Head of caudate nucleus (tissue), 42 donors: ENCODE measurements at regions not wholly inside any gene's neighbourhood (a gene's known extent, or its start where the extent isn't known, plus 50 kb on each side); places are given as distances from the start of the nearest gene placed in this dataset.
"Not testable (repeated sequence)": the region's sequence is repeated elsewhere in the genome, so short reads cannot be mapped to it uniquely, and the experiment has no call there.

Source experiments
- DNase-seq, 42 donors: peaks; one replicate each; pipeline versions ENCODE4 v3.0.0 to v3.0.0-alpha.2; 2020 to 2021; ENCODE audit warnings: mixed read lengths in 7 of 42
- intact Hi-C: fragments of 100-400 bp; cut with DNase I; formaldehyde crosslinking; loops from one replicate; pipeline ENCODE4 v1.15.0; 2022

DNA sequence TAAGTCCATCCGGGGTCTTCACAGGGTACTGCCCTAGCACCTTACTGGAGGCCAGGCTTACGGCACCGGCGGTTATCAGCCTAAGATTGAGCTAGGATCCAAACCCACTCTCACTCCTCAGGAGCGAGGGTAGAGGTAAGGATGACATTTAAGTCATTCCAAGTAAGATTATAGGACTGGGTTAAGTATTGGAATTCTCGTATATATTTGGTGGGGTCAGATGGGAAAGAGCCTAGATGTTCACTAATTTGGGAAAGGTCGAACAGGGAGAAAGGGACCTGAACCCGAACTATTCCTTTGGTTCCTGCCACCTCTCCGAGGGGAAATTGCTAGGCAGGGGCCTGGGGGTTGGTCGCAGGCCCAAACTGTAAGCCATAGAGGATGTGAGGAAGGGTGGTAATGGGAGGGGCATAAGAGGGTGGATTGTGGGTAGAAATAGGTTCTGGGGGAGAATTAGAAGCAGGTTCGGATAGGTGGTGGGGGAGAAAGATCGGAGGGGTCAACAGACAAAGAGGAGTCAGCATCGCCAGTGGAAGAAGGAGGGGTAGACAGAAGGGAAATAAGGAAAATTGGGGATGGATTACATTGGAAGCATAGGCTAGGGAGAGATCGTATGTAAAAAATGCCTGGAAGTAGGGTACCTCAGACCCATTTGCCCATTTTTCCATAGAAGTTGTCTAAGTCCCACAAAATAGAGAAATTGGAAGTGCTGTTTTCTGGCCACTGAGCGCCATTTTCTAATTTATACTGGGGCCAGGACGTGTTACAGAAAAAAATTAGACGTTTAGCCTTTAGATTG is 747.1 kb upstream of the ADGRB3 start:
- no peak for DNase-seq
- intact Hi-C loops: no loop called here

DNA sequence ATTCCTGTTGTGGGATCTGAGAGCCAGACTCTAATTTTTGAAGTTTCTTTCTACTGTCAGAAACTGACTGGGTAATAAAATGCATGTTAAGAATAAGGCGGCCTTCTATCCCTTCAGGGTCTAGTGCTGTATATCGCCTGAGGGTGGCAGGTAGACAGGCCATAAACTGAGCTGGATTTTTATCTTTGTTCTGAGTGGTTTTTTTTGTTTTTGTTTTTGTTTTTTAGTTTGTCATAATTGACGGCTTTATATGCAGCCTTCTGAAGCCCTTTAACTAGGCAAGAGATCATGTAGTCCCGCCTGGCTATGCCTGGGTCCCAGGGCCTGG is 747.7 kb upstream of the ADGRB3 start:
- DNase-seq: no peak
- intact Hi-C loops: no loop called here

DNA sequence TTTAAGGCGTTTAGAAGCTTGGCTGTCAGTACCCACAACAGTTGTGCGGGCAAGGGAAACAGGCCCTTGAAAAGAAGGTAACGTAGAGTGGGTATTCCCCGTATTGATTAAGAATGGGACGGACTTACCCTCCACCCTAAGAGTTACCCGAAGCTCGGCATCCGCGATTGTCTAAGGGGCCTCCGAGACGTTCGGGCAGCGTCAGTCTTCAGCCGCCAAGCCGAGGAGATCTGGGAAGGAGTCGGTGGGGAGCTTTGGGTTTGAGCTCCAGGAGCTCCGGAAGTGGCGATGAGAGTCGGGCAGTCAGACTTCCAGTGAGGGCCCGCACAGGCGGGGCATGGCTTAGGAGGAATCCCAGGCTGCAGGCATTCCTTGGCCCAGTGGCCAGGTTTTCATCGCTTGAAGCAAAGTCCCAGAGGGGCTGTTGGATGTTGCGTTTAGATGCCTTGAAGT is 748.2 kb upstream of the ADGRB3 start:
- no peak for DNase-seq
- intact Hi-C loops: no loop called here

DNA sequence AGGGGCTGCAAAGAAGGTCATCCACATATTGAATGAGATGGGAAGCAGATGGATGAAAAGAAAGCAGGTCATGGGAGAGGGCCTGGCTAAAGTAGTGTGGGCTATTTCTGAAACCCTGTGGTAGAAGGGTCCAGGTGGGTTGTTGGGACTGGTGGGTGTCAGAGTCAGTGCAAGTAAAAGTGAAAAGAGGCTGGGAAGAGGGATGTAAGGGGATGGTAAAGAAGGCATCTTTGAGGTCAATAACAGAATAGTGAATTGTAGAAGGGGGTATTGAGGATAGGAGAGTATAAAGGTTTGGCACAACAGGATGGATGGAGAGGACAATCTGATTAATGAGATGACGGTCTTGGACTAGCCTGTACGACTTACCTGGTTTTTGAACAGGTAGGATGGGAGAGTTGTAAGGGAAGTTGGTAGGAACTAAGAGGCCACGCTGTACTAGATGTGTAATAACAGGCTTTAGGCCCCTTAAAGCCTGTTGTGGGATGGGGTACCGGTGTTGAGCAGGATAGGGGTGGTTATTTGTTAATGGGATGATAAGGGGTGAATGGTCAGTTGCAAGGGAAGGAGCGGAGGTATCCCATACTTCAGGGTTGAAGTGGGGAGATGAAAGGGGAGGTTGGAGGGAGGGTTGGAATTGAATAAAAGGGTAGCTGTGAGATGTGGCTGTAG is 748.9 kb upstream of the ADGRB3 start:
- intact Hi-C loops: no loop called here
- DNase-seq: no peak

DNA sequence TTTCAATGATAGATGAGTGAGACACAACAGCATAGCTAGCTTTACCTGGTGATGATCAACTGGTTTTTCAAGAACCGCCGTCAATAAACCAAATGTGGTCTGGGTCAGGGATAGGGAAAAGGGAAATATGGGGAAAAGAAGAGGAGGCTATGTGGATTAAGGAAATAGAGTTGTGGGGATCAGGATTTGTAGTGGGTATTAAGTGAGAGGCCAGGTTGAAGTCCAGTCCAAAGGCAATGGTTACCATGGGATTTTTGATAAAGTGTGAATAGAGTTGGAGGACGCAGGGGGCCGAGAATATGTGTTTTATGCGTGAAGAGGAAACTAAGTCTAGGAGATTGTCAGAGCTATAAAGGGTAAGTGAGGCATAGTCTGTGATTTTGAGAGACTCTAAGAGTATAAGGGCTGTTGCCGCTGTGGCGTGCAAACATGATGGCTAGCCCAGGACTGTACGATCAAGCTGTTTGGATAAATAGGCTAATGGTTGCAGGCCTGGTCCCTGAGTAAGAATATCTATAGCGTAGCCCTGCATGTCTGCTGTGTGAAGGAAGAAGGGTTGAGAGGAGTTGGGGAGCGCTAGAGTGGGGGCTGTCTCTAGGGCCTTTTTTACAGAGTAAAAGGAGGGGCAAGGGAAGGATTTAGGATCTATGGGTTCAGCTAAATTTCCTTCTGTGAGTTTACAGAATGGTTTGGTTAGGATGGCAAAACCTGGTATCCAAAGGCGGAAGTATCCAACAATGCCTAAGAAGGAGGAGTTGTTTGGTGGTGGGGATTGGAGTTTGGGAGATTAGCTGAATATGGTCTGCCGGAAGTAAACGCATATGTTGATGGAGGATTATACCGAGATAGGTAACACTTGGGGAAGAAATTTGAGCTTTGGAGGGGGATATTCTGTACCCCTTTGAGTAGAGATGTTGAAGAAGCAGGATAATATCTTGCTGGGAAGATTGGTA is 749.7 kb upstream of the ADGRB3 start:
- DNase-seq: no peak
- intact Hi-C loops: no loop called here

- DNase-seq: no peak
- intact Hi-C loops: no loop called here
Observed at GRCh38 chr6:67884442-67884841, 750.6 kb upstream of the ADGRB3 start.

DNA sequence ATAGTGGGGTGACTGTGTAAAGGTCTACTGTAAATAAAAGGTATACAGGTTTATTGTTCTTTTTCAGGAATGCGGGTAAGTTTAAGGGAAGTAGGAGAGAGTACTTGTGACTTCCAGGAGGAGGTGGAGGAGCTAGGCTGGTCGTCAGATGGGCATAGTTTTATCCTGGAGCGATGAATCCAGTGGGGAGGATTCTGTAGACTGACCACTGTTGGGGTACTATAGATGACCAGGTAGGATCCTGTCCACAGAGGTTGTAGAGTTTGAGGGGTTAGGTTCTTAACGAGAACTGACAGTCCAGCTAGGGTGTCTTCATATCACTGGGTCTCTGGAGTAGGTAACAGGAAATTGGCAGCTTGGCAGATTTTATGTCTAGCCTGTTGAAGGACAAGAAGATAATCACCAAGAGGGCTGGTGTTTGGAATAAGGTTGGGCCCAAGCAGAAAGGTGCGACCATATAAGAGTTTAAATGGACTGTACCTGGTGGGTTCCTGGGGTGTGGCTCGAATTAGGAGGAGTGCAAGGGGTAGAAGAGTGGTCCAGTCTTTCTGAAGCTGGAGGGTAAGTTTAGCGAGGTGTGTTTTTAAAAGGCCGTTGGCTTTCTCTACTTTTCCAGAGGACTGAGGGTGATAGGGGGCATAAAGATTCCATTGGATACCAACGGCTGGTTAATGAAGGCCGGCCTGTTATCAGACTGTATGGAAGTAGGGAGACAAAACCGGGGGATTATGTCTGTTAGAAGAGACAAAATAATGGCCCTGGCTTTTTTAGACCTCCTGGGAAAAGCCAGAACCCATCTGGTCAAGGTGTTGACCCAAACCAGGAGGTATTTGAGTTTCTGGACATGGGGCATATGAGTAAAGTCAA is 751.3 kb upstream of the ADGRB3 start:
- no peak for DNase-seq
- intact Hi-C loops: no loop called here

GRCh38 chr6:67882436-67883311 is 752.4 kb upstream of the ADGRB3 start:
- intact Hi-C loops: no loop called here

GRCh38 chr6:67881706-67882065 is 753.4 kb upstream of the ADGRB3 start:
- intact Hi-C loops: no loop called here
- no peak for DNase-seq

More at GRCh38 chr6:67882436-67883311, 752.4 kb upstream of the ADGRB3 start:
- no peak for DNase-seq

- intact Hi-C loops: no loop called here
- no peak for DNase-seq
Observed at GRCh38 chr6:67880939-67881705, 754.0 kb upstream of the ADGRB3 start.

- DNase-seq: not testable (repeated sequence)
Observed at GRCh38 chr6:67880343-67880742, 754.7 kb upstream of the ADGRB3 start.

DNA sequence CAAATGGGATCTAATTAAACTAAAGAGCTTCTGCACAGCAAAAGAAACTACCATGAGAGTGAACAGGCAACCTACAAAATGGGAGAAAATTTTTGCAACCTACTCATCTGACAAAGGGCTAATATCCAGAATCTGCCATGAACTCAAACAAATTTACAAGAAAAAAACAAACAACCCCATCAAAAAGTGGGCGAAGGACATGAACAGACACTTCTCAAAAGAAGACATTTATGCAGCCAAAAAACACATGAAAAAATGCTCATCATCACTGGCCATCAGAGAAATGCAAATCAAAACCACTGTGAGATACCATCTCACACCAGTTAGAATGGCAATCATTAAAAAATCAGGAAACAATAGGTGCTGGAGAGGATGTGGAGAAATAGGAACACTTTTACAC is 755.2 kb upstream of the ADGRB3 start:
- intact Hi-C loops, DNase-seq: not testable (repeated sequence)

More at GRCh38 chr6:67880343-67880742, 754.7 kb upstream of the ADGRB3 start:
- intact Hi-C loops: not testable (repeated sequence)

DNA sequence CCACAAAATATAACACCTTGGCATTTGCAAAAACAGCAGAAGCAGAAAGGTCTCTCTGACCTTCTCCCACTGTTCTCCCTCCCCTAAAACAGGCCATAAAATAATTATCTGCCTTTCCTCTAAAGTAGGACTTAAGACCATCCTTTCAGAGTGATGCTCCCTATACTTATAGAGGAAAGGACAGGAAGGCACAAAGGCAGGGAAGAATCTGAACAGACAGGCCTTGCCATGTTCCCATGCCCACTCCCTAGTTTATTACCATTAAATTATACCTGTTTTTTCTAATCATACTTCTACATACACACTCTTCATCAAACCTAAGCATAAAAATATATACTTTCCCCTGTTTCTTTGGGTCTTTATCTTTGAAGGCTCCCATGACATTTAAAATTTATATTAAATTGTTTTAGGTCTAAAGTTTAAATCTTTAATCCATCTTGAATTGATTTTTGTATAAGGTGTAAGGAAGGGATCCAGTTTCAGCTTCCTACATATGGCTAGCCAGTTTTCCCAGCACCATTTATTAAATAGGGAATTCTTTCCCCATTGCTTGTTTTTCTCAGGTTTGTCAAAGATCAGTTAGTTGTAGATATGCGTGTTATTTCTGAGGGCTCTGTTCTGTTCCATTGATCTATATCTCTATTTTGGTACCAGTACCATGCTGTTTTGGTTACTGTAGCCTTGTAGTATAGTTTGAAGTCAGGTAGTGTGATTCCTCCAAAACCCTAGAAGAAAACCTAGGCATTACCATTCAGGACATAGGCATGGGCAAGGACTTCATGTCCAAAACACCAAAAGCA is 755.8 kb upstream of the ADGRB3 start:
- intact Hi-C loops, DNase-seq: not testable (repeated sequence)

- intact Hi-C loops, DNase-seq: not testable (repeated sequence)
Observed at GRCh38 chr6:67878216-67878615, 756.9 kb upstream of the ADGRB3 start.

GRCh38 chr6:67877288-67877687 is 757.8 kb upstream of the ADGRB3 start:
- intact Hi-C loops: no loop called here
- no peak for DNase-seq

- intact Hi-C loops: no loop called here
- DNase-seq: no peak
Observed at GRCh38 chr6:67875877-67876383, 759.2 kb upstream of the ADGRB3 start.
